OCI-LY7 (cell line): ENCODE measurements at regions not wholly inside any gene's neighbourhood (a gene's known extent, or its start where the extent isn't known, plus 50 kb on each side); places are given as distances from the start of the nearest gene placed in this dataset.

ENCODE experiments used
- BruUV-seq: library from RNA; stranded (reverse); fragments of 400-500 nt; replicated peaks from 2 replicates; lab custom pipeline; 2021; lab: Mats Ljungman, UMichigan
- CTCF ChIA-PET: fragments of 300-600 bp; sonication (Branson Sonifier 250); formaldehyde crosslinking; loops from one replicate; lab custom pipeline; 2022; ENCODE audit warnings: antibody characterized with exemption; ENCODE audit not compliant: unreplicated experiment; lab: Charles Lee
- POLR2A ChIA-PET: fragments of 300-600 bp; sonication (Branson Sonifier 250); formaldehyde crosslinking; loops from one replicate; lab custom pipeline; 2022; ENCODE audit warnings: antibody characterized with exemption; lab: Charles Lee
- DNase-seq: peaks from one replicate; pipeline ENCODE4 v3.0.0-alpha.2; 2015; ENCODE audit warnings: low spot score
- H2AFZ ChIP-seq: fragments of 200-600 bp; sonication (generic), shearing (Covaris generic); 2 replicates; pipeline ENCODE4 v1.6.1; 2014; ENCODE audit warnings: mild to moderate bottlenecking, antibody characterized with exemption, low read length, moderate library complexity
- H3K27ac ChIP-seq: fragments of 200-600 bp; sonication (generic); 2 replicates; pipeline ENCODE4 v1.5.1; 2014; ENCODE audit warnings: mixed run types, low read depth, mild to moderate bottlenecking, moderate library complexity, low read length, inconsistent platforms; ENCODE audit not compliant: poor library complexity, severe bottlenecking
- H3K36me3 ChIP-seq: fragments of 200-600 bp; sonication (generic); 2 replicates; pipeline ENCODE4 v1.6.1; 2014; ENCODE audit warnings: mild to moderate bottlenecking, antibody characterized with exemption, low read length, moderate library complexity, mixed read lengths; ENCODE audit not compliant: insufficient read depth
- H3K4me1 ChIP-seq: fragments of 200-600 bp; sonication (generic); 2 replicates; pipeline ENCODE4 v1.5.1; 2014; ENCODE audit warnings: mild to moderate bottlenecking, low read length; ENCODE audit not compliant: insufficient read depth, poor library complexity, severe bottlenecking
- H3K4me2 ChIP-seq: fragments of 200-600 bp; sonication (generic); 2 replicates; pipeline ENCODE4 v1.6.1; 2014; ENCODE audit warnings: mild to moderate bottlenecking, low read length
- H3K4me3 ChIP-seq: fragments of 200-600 bp; sonication (generic); 2 replicates; pipeline ENCODE4 v1.5.1; 2014; ENCODE audit warnings: mild to moderate bottlenecking, low read depth, low read length; ENCODE audit not compliant: poor library complexity, severe bottlenecking
- H3K79me2 ChIP-seq: fragments of 200-600 bp; sonication (generic); 2 replicates; pipeline ENCODE4 v1.6.1; 2016; ENCODE audit warnings: low read depth, mild to moderate bottlenecking, low read length, moderate library complexity, mixed read lengths; ENCODE audit not compliant: insufficient read depth
- H3K9me2 ChIP-seq: fragments of 200-600 bp; sonication (generic); 2 replicates; pipeline ENCODE4 v1.6.1; 2016; ENCODE audit warnings: mild to moderate bottlenecking, low read length, mixed read lengths; ENCODE audit not compliant: insufficient read depth
- H3K9me3 ChIP-seq: fragments of 200-600 bp; sonication (generic); 2 replicates; pipeline ENCODE4 v1.6.1; 2014; ENCODE audit warnings: mild to moderate bottlenecking, mixed run types, low read length, mixed read lengths
- H4K20me1 ChIP-seq: fragments of 200-600 bp; sonication (generic); 2 replicates; pipeline ENCODE4 v1.6.1; 2014; ENCODE audit warnings: mild to moderate bottlenecking, antibody characterized with exemption, low read length, moderate library complexity, mixed read lengths; ENCODE audit not compliant: insufficient read depth
- EZH2phosphoT487 ChIP-seq: fragments of 200-600 bp; sonication (generic); IDR thresholded peaks from 2 replicates; pipeline ENCODE4 v1.6.1; 2018; ENCODE audit warnings: low read depth, borderline replicate concordance, mild to moderate bottlenecking, mixed run types, antibody characterized with exemption, low read length, moderate library complexity, mixed read lengths
- intact Hi-C: fragments of 100-400 bp; cut with micrococcal nuclease; formaldehyde crosslinking; loops from one replicate; pipeline ENCODE4 v1.10.0; 2022; ENCODE audit not compliant: unreplicated experiment
- TF ChIP-seq, protein P1 (sequence below): fragments of 200-600 bp; sonication (generic); conservative IDR thresholded peaks from 2 replicates; pipeline ENCODE4 v1.5.1; 2014; ENCODE audit warnings: mild to moderate bottlenecking, antibody characterized with exemption, low read length, moderate library complexity, mixed read lengths

GRCh38 chr2:126358122-126358521 lies 297.8 kb upstream of the GYPC start:
- H3K79me2 ChIP-seq, result no peaks in the 10 kb centered on the region
- no peaks in the 10 kb centered on the region for H3K36me3 ChIP-seq
- H2AFZ ChIP-seq, result no peak overlapping the region
- no peak overlapping the region for H3K27ac ChIP-seq
- no peaks in the 10 kb centered on the region for H3K9me2 ChIP-seq
- TF ChIP-seq, protein P1, sequence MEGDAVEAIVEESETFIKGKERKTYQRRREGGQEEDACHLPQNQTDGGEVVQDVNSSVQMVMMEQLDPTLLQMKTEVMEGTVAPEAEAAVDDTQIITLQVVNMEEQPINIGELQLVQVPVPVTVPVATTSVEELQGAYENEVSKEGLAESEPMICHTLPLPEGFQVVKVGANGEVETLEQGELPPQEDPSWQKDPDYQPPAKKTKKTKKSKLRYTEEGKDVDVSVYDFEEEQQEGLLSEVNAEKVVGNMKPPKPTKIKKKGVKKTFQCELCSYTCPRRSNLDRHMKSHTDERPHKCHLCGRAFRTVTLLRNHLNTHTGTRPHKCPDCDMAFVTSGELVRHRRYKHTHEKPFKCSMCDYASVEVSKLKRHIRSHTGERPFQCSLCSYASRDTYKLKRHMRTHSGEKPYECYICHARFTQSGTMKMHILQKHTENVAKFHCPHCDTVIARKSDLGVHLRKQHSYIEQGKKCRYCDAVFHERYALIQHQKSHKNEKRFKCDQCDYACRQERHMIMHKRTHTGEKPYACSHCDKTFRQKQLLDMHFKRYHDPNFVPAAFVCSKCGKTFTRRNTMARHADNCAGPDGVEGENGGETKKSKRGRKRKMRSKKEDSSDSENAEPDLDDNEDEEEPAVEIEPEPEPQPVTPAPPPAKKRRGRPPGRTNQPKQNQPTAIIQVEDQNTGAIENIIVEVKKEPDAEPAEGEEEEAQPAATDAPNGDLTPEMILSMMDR, result no peak
- TF ChIP-seq EZH2phosphoT487, result no peak
- ChIA-PET CTCF (no interaction called here), POLR2A (interaction anchor here (0.5 kb wide), 1 partner anchor 726 kb away, joined by 4 read pairs; no protein-coding TSS in a partner anchor)
- no peaks in the 10 kb centered on the region for H4K20me1 ChIP-seq
- H3K4me3 ChIP-seq, result no peak overlapping the region
- H3K9me3 ChIP-seq, result no peaks in the 10 kb centered on the region
- no peak overlapping the region for H3K4me2 ChIP-seq
- DNase-seq, result no peak
- BruUV-seq, result no TSS peak
- H3K4me1 ChIP-seq, result no peaks in the 10 kb centered on the region
- intact Hi-C loops, result no loop called here

GRCh38 chr2:126359494-126359893 lies 296.5 kb upstream of the GYPC start:
- CTCF ChIA-PET, result no interaction called here
- TF ChIP-seq, protein P1, result peak; percentile 75
- no peak for TF ChIP-seq EZH2phosphoT487
- Histone ChIP-seq H2AFZ (no peak overlapping the region), H3K4me3 (no peak overlapping the region), H3K36me3 (no peaks in the 10 kb centered on the region), H3K4me2 (no peak overlapping the region), H3K27ac (no peak overlapping the region), H3K9me3 (no peaks in the 10 kb centered on the region), H3K79me2 (no peaks in the 10 kb centered on the region), H3K9me2 (no peaks in the 10 kb centered on the region), H3K4me1 (no peaks in the 10 kb centered on the region), H4K20me1 (no peaks in the 10 kb centered on the region)
- peak; percentile 46 for DNase-seq
- intact Hi-C loops, result loop anchor here (1.0 kb wide), 1 partner anchor 418 kb away; no protein-coding TSS in a partner anchor
- POLR2A ChIA-PET, result no interaction called here
- BruUV-seq, result no TSS peak

GRCh38 chr2:126367361-126367760 lies 288.6 kb upstream of the GYPC start:
- no peaks in the 10 kb centered on the region for H3K9me3 ChIP-seq
- H3K4me2 ChIP-seq, result no peak overlapping the region
- DNase-seq, result no peak
- H3K9me2 ChIP-seq, result no peaks in the 10 kb centered on the region
- no peak overlapping the region for H3K27ac ChIP-seq
- no peaks in the 10 kb centered on the region for H3K4me1 ChIP-seq
- no peaks in the 10 kb centered on the region for H3K36me3 ChIP-seq
- intact Hi-C loops, result no loop called here
- H4K20me1 ChIP-seq, result no peaks in the 10 kb centered on the region
- BruUV-seq, result no TSS peak
- POLR2A ChIA-PET, result no interaction called here
- TF ChIP-seq, protein P1, result no peak
- no peak for TF ChIP-seq EZH2phosphoT487
- no peaks in the 10 kb centered on the region for H3K79me2 ChIP-seq
- no peak overlapping the region for H2AFZ ChIP-seq
- H3K4me3 ChIP-seq, result no peak overlapping the region
- CTCF ChIA-PET, result no interaction called here
